WTC11 (cell line): ENCODE measurements at regions not wholly inside any gene's neighbourhood (a gene's known extent, or its start where the extent isn't known, plus 50 kb on each side); places are given as distances from the start of the nearest gene placed in this dataset.

ENCODE experiments used
- ATAC-seq: fragments of 200-7000 bp; cut with Tn5 transposase; 2 replicates; pipeline ENCODE4 v1.10.0; 2021; ENCODE audit warnings: mild to moderate bottlenecking, moderate library complexity
- CTCF ChIA-PET: fragments of 300-600 bp; sonication (Branson Sonifier 250); formaldehyde crosslinking; loops from one replicate; lab custom pipeline; 2021; ENCODE audit warnings: antibody characterized with exemption; lab: Charles Lee
- POLR2A ChIA-PET: fragments of 350-600 bp; sonication (Branson Sonifier 250); formaldehyde crosslinking; loops from one replicate; lab custom pipeline; 2021; ENCODE audit warnings: antibody characterized with exemption; lab: Charles Lee
- DNase-seq: peaks from one replicate; pipeline ENCODE4 v3.0.0; 2021; ENCODE audit warnings: low spot score
- H3K27ac Mint-ChIP-seq: 2 replicates; pipeline ENCODE4 v1.8.0; 2021; ENCODE audit warnings: mixed read lengths
- H3K27me3 Mint-ChIP-seq: 2 replicates; pipeline ENCODE4 v1.8.0; 2021; ENCODE audit warnings: low read depth, mild to moderate bottlenecking, moderate library complexity, mixed read lengths
- H3K36me3 Mint-ChIP-seq: 2 replicates; pipeline ENCODE4 v1.8.0; 2021; ENCODE audit warnings: mixed read lengths
- H3K4me1 Mint-ChIP-seq: 2 replicates; pipeline ENCODE4 v1.8.0; 2022; ENCODE audit warnings: mixed read lengths
- H3K4me3 Mint-ChIP-seq: 2 replicates; pipeline ENCODE4 v1.8.0; 2021; ENCODE audit warnings: mild to moderate bottlenecking, moderate library complexity, mixed read lengths
- H3K9me3 Mint-ChIP-seq: 2 replicates; pipeline ENCODE4 v1.8.0; 2021; ENCODE audit warnings: mixed read lengths
- CDX4 ChIP-seq: fragments of 250-450 bp; sonication (Bioruptor Pico); IDR thresholded peaks from 2 replicates; pipeline ENCODE4 v1.9.0; 2021; ENCODE audit warnings: moderate library complexity, mild to moderate bottlenecking, inconsistent platforms, borderline replicate concordance
- E2F4 ChIP-seq: sonication (generic); formaldehyde crosslinking; IDR thresholded peaks from 2 replicates; pipeline ENCODE4 v1.8.1; 2022; ENCODE audit warnings: low read depth, mild to moderate bottlenecking, moderate library complexity, missing genetic modification reagents, borderline replicate concordance
- FOXK1 ChIP-seq: sonication (generic); formaldehyde crosslinking; IDR thresholded peaks from 2 replicates; pipeline ENCODE4 v1.8.0; 2022; ENCODE audit warnings: mild to moderate bottlenecking, moderate library complexity, missing genetic modification reagents
- FOXP4 ChIP-seq: sonication (generic); formaldehyde crosslinking; IDR thresholded peaks from 2 replicates; pipeline ENCODE4 v1.8.0; 2022; ENCODE audit warnings: mild to moderate bottlenecking, missing genetic modification reagents
- IRF1 ChIP-seq: sonication (generic); formaldehyde crosslinking; IDR thresholded peaks from 2 replicates; pipeline ENCODE4 v1.8.0; 2023; ENCODE audit warnings: missing genetic modification reagents
- JAZF1 ChIP-seq: fragments of 250-450 bp; sonication (Bioruptor Pico); IDR thresholded peaks from 2 replicates; pipeline ENCODE4 v1.9.0; 2021; ENCODE audit warnings: moderate library complexity, mild to moderate bottlenecking, inconsistent platforms
- MLX ChIP-seq: sonication (generic); formaldehyde crosslinking; IDR thresholded peaks from 2 replicates; pipeline ENCODE4 v1.8.1; 2023; ENCODE audit warnings: mild to moderate bottlenecking, missing genetic modification reagents, moderate library complexity
- MXD4 ChIP-seq: fragments of 250-450 bp; sonication (Bioruptor Pico); IDR thresholded peaks from 2 replicates; pipeline ENCODE4 v1.8.0; 2021; ENCODE audit warnings: mild to moderate bottlenecking, moderate library complexity, borderline replicate concordance
- MYBL2 ChIP-seq: sonication (generic); formaldehyde crosslinking; IDR thresholded peaks from 2 replicates; pipeline ENCODE4 v1.8.1; 2023; ENCODE audit warnings: mild to moderate bottlenecking, moderate library complexity, missing genetic modification reagents
- SMAD3 ChIP-seq: sonication (generic); formaldehyde crosslinking; IDR thresholded peaks from 2 replicates; pipeline ENCODE4 v1.8.0; 2022; ENCODE audit warnings: missing genetic modification reagents, mild to moderate bottlenecking, borderline replicate concordance
- SMAD4 ChIP-seq: sonication (generic); formaldehyde crosslinking; IDR thresholded peaks from 2 replicates; pipeline ENCODE4 v1.8.0; 2022; ENCODE audit warnings: mild to moderate bottlenecking, missing genetic modification reagents
- STAT6 ChIP-seq: sonication (generic); formaldehyde crosslinking; conservative IDR thresholded peaks from 2 replicates; pipeline ENCODE4 v1.8.1; 2023; ENCODE audit warnings: mild to moderate bottlenecking, low read depth, missing genetic modification reagents, moderate library complexity
- ZNF121 ChIP-seq: sonication (generic); formaldehyde crosslinking; IDR thresholded peaks from 2 replicates; pipeline ENCODE4 v1.8.0; 2023; ENCODE audit warnings: missing genetic modification reagents
- ZNF232 ChIP-seq: sonication (generic); formaldehyde crosslinking; IDR thresholded peaks from 2 replicates; pipeline ENCODE4 v1.8.0; 2022; ENCODE audit warnings: mild to moderate bottlenecking, missing genetic modification reagents
- ZNF396 ChIP-seq: fragments of 250-450 bp; sonication (Bioruptor Pico); IDR thresholded peaks from 2 replicates; pipeline ENCODE4 v1.8.0; 2021; ENCODE audit warnings: mild to moderate bottlenecking, moderate library complexity, borderline replicate concordance
- ZNF423 ChIP-seq: fragments of 250-450 bp; sonication (Bioruptor Pico); IDR thresholded peaks from 2 replicates; pipeline ENCODE4 v2.1.2; 2022; ENCODE audit warnings: mild to moderate bottlenecking, moderate library complexity
- ZNF671 ChIP-seq: fragments of 250-450 bp; sonication (Bioruptor Pico); IDR thresholded peaks from 2 replicates; pipeline ENCODE4 v1.8.0; 2021; ENCODE audit warnings: mild to moderate bottlenecking
- TF ChIP-seq, protein P1 (sequence below): fragments of 250-450 bp; sonication (Bioruptor Pico); IDR thresholded peaks from 2 replicates; pipeline ENCODE4 v1.9.0; 2021; ENCODE audit warnings: mild to moderate bottlenecking
- TF ChIP-seq, protein P2 (sequence below): fragments of 200-600 bp; IDR thresholded peaks from 2 replicates; pipeline ENCODE4 v1.8.0; 2022; ENCODE audit warnings: antibody characterized with exemption
- TF ChIP-seq, protein P3 (sequence below): sonication (generic); formaldehyde crosslinking; IDR thresholded peaks from 2 replicates; pipeline ENCODE4 v1.8.1; 2022; ENCODE audit warnings: low read depth, missing genetic modification reagents, borderline replicate concordance

DNA sequence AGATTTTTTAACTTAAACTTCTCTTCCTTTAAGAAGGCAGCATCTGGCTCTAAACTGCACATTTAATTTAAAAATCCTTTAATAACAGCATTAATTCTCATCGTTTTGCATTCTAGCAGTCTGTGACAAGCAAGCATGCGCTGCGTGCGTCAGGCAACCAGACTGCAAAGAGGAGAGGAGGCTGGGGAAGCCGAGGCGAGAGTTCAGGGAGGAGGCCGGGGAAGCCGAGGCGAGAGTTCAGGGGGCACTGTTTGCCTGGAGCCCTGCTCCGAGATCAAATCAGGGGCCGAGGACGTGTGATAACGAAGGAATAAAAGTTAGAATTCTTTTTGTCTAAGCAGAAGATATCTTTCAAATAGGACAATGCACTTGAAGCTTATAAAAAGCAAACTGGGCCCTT is 435.7 kb downstream of the EFNB2 start (continued):
- TF ChIP-seq, protein P1, sequence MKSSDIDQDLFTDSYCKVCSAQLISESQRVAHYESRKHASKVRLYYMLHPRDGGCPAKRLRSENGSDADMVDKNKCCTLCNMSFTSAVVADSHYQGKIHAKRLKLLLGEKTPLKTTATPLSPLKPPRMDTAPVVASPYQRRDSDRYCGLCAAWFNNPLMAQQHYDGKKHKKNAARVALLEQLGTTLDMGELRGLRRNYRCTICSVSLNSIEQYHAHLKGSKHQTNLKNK (CRISPR knock-in tag) = no peak

DNA sequence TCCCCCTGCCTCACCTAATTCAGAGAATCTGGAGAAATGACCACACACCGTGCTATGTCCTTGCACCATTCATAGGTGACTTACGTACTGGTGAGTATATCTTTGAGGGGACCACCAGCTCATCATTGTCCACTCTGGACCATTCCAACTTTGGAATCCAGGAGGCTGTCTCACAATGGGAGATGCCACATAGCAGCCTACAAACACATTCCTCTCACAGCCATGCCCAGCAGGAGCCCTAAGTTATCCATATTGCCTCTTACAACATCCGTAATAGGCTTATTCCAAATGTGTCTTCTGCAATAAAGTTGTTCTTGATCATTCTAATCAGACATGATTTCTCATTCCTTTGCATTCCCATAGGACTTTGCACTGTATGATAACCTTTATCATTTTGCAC is 436.7 kb downstream of the EFNB2 start:
- no peak overlapping the region for H3K4me3 Mint-ChIP-seq
- H3K36me3 Mint-ChIP-seq = no peaks in the 10 kb centered on the region
- DNase-seq (no peak), ATAC-seq (no peak)
- H3K27me3 Mint-ChIP-seq = no peaks in the 10 kb centered on the region
- H3K27ac Mint-ChIP-seq = peak overlapping the region; percentile 96
- POLR2A ChIA-PET = no interaction called here
- no peaks in the 10 kb centered on the region for H3K9me3 Mint-ChIP-seq
- no peak for TF ChIP-seq FOXK1 (CRISPR knock-in tag)
- no peak for TF ChIP-seq IRF1 (CRISPR knock-in tag)
- TF ChIP-seq SMAD4 (CRISPR knock-in tag) = no peak
- no peak for TF ChIP-seq ZNF232
- TF ChIP-seq ZNF121 (CRISPR knock-in tag) = no peak
- TF ChIP-seq FOXP4 = no peak
- no peak for TF ChIP-seq CDX4
- TF ChIP-seq ZNF423 (CRISPR knock-in tag) = no peak
- TF ChIP-seq, protein P2, sequence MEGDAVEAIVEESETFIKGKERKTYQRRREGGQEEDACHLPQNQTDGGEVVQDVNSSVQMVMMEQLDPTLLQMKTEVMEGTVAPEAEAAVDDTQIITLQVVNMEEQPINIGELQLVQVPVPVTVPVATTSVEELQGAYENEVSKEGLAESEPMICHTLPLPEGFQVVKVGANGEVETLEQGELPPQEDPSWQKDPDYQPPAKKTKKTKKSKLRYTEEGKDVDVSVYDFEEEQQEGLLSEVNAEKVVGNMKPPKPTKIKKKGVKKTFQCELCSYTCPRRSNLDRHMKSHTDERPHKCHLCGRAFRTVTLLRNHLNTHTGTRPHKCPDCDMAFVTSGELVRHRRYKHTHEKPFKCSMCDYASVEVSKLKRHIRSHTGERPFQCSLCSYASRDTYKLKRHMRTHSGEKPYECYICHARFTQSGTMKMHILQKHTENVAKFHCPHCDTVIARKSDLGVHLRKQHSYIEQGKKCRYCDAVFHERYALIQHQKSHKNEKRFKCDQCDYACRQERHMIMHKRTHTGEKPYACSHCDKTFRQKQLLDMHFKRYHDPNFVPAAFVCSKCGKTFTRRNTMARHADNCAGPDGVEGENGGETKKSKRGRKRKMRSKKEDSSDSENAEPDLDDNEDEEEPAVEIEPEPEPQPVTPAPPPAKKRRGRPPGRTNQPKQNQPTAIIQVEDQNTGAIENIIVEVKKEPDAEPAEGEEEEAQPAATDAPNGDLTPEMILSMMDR = no peak
- TF ChIP-seq MYBL2 = no peak
- no peak for TF ChIP-seq STAT6
- CTCF ChIA-PET = no interaction called here
- peaks cover 60% of the 10 kb centered on the region for H3K4me1 Mint-ChIP-seq

DNA sequence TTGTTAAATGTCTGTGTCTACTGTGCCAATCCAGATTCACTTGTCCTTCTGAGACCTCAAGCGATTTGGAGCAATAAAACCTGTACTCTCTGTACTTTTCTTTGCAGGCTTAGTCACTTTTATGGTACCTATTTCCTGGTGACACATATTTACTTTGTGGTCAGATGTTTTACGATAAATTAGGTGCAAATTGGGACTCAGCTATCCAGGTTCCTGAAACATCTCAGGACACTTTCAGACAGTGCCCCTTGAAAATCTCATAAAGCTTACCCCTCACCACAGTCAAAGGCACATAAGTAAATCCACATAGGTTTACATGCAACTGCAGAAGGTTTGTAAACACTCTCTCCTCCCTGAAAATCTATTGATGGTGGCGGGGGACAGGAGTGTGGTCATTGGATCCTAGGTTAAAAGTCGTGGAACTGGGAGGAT is 438.8 kb downstream of the EFNB2 start:
- ChIA-PET CTCF (no interaction called here), POLR2A (no interaction called here)
- ATAC-seq = no peak
- peaks cover 50% of the 10 kb centered on the region for H3K4me1 Mint-ChIP-seq
- H3K4me3 Mint-ChIP-seq = no peak overlapping the region
- DNase-seq = no peak
- H3K27me3 Mint-ChIP-seq = no peaks in the 10 kb centered on the region
- H3K27ac Mint-ChIP-seq = no peak overlapping the region
- no peaks in the 10 kb centered on the region for H3K36me3 Mint-ChIP-seq
- no peaks in the 10 kb centered on the region for H3K9me3 Mint-ChIP-seq
- TF ChIP-seq JAZF1 (CRISPR knock-in tag) (no peak), ZNF232 (no peak), MLX (CRISPR knock-in tag) (no peak), ZNF671 (CRISPR knock-in tag) (no peak), E2F4 (CRISPR knock-in tag) (no peak), SMAD3 (CRISPR knock-in tag) (no peak), ZNF396 (CRISPR knock-in tag) (no peak), MXD4 (no peak)
- TF ChIP-seq, protein P3, sequence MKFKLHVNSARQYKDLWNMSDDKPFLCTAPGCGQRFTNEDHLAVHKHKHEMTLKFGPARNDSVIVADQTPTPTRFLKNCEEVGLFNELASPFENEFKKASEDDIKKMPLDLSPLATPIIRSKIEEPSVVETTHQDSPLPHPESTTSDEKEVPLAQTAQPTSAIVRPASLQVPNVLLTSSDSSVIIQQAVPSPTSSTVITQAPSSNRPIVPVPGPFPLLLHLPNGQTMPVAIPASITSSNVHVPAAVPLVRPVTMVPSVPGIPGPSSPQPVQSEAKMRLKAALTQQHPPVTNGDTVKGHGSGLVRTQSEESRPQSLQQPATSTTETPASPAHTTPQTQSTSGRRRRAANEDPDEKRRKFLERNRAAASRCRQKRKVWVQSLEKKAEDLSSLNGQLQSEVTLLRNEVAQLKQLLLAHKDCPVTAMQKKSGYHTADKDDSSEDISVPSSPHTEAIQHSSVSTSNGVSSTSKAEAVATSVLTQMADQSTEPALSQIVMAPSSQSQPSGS (CRISPR knock-in tag) = no peak
